ENCODE measurements at regions not wholly inside any gene's neighbourhood (a gene's known extent, or its start where the extent isn't known, plus 50 kb on each side); places are given as distances from the start of the nearest gene placed in this dataset.

DNA sequence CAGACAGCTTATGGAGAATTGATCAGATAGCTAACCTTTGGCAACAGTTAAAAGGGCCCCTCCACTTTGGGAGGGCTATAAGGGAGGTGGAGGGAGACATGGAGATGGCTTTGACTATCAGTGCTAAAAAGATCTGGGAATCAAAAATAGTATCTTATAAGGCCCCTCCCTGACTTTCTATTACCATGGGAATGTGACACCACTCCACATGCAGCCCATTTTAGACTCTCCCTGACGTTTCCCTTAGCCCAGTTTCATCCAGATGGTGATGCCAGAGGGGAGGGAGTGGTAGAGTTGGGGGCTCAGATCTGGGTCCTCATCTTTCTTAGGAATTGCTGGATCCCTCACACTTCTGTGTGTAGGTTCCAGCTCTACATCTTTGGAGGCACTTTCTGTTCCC is 200.0 kb upstream of the DTNBP1 start:
- FAIRE-seq (no peak), DNase-seq (ENCODE audit: low read depth) (no peak)
- TF ChIP-seq, protein P1, sequence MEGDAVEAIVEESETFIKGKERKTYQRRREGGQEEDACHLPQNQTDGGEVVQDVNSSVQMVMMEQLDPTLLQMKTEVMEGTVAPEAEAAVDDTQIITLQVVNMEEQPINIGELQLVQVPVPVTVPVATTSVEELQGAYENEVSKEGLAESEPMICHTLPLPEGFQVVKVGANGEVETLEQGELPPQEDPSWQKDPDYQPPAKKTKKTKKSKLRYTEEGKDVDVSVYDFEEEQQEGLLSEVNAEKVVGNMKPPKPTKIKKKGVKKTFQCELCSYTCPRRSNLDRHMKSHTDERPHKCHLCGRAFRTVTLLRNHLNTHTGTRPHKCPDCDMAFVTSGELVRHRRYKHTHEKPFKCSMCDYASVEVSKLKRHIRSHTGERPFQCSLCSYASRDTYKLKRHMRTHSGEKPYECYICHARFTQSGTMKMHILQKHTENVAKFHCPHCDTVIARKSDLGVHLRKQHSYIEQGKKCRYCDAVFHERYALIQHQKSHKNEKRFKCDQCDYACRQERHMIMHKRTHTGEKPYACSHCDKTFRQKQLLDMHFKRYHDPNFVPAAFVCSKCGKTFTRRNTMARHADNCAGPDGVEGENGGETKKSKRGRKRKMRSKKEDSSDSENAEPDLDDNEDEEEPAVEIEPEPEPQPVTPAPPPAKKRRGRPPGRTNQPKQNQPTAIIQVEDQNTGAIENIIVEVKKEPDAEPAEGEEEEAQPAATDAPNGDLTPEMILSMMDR (IDR thresholded peaks at IDR 0.05; ENCODE audit: insufficient read depth, low read length, severe bottlenecking): no peak
- Histone ChIP-seq H3K27me3 (ENCODE audit: control insufficient read depth, insufficient read depth, low read length) (peaks cover 2% of the 10 kb centered on the region), H3K4me3 (ENCODE audit: low read depth, low read length) (no peak overlapping the region), H3K36me3 (ENCODE audit: control insufficient read depth, insufficient read depth, low read length) (no peaks in the 10 kb centered on the region)

GRCh38 chr6:15861486-15861885 is 198.7 kb upstream of the DTNBP1 start:
- peaks cover 2% of the 10 kb centered on the region for H3K27me3 ChIP-seq (ENCODE audit: control insufficient read depth, insufficient read depth, low read length)
- no peak for FAIRE-seq
- no peaks in the 10 kb centered on the region for H3K36me3 ChIP-seq (ENCODE audit: control insufficient read depth, insufficient read depth, low read length)
- H3K4me3 ChIP-seq (ENCODE audit: low read depth, low read length): no peak overlapping the region
- TF ChIP-seq, protein P1 (IDR thresholded peaks at IDR 0.05; ENCODE audit: insufficient read depth, low read length, severe bottlenecking): no peak
- no peak for DNase-seq (ENCODE audit: low read depth)

GRCh38 chr6:15854826-15855710 is 192.2 kb upstream of the DTNBP1 start:
- TF ChIP-seq, protein P1 (IDR thresholded peaks at IDR 0.05; ENCODE audit: insufficient read depth, low read length, severe bottlenecking): no peak
- no peak for FAIRE-seq

GRCh38 chr6:15854378-15854777 is 191.6 kb upstream of the DTNBP1 start:
- Histone ChIP-seq H3K27me3 (ENCODE audit: control insufficient read depth, insufficient read depth, low read length) (no peaks in the 10 kb centered on the region), H3K36me3 (ENCODE audit: control insufficient read depth, insufficient read depth, low read length) (no peaks in the 10 kb centered on the region), H3K4me3 (ENCODE audit: low read depth, low read length) (no peak overlapping the region)
- TF ChIP-seq, protein P1 (IDR thresholded peaks at IDR 0.05; ENCODE audit: insufficient read depth, low read length, severe bottlenecking): no peak
- FAIRE-seq: no peak
- no peak for DNase-seq (ENCODE audit: low read depth)

More at GRCh38 chr6:15854826-15855710, 192.2 kb upstream of the DTNBP1 start:
- Histone ChIP-seq H3K36me3 (ENCODE audit: control insufficient read depth, insufficient read depth, low read length) (no peaks in the 10 kb centered on the region), H3K27me3 (ENCODE audit: control insufficient read depth, insufficient read depth, low read length) (peaks cover under 1% of the 10 kb centered on the region), H3K4me3 (ENCODE audit: low read depth, low read length) (no peak overlapping the region)
- DNase-seq (ENCODE audit: low read depth): no peak

DNA sequence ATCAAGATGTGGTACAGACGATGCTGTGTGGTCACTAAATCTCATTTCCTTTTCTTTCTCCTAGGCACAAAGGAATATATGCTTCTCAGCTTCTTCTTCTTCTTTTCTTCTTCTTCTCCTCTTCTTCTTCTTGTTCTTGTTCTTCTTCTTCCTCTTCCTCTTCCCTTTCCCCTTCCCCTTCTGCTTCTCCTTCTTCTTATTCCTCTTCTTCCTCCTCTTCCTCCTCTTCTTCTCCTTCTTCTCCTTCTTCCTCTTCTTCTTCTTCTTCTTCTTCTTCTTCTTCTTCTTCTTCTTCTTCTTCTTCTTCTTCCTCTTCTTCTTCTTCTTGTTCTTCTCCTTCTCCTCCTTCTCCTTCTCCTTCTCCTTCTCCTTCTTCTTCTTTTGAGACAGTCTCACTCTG is 190.4 kb upstream of the DTNBP1 start:
- no peak for FAIRE-seq
- no peak for DNase-seq (ENCODE audit: low read depth)

More for the DNA sequence above, 190.4 kb upstream of the DTNBP1 start:
- no peak overlapping the region for H3K4me3 ChIP-seq (ENCODE audit: low read depth, low read length)
- H3K27me3 ChIP-seq (ENCODE audit: control insufficient read depth, insufficient read depth, low read length): no peaks in the 10 kb centered on the region
- no peaks in the 10 kb centered on the region for H3K36me3 ChIP-seq (ENCODE audit: control insufficient read depth, insufficient read depth, low read length)
- TF ChIP-seq, protein P1 (IDR thresholded peaks at IDR 0.05; ENCODE audit: insufficient read depth, low read length, severe bottlenecking): no peak

Measured in bronchial epithelial cell (primary cell).